Vagina (tissue), 2 donors: ENCODE measurements at regions not wholly inside any gene's neighbourhood (a gene's known extent, or its start where the extent isn't known, plus 50 kb on each side); places are given as distances from the start of the nearest gene placed in this dataset.

Experiments
- DNase-seq, 2 donors: peaks; one replicate each; pipeline ENCODE4 v3.0.0-alpha.2; 2017; ENCODE audit errors: extremely low spot score in 2 of 2
- H3K27ac ChIP-seq: fragments of 200-600 bp; sonication (generic); one replicate; pipeline ENCODE4 v1.5.1; 2019
- H3K27me3 ChIP-seq: fragments of 200-600 bp; sonication (generic); one replicate; pipeline ENCODE4 v1.5.1; 2019
- H3K36me3 ChIP-seq, 2 donors: fragments of 200-600 bp; sonication (generic); one replicate each; pipeline ENCODE4 v1.5.1; 2017 to 2019
- H3K4me1 ChIP-seq: fragments of 200-600 bp; sonication (generic); one replicate; pipeline ENCODE4 v1.5.1; 2019
- H3K4me3 ChIP-seq, 2 donors: fragments of 200-600 bp; sonication (generic); 1 replicate in 1 of 2; 2 replicates in 1 of 2; pipeline ENCODE4 v1.5.1; 2016 to 2019
- H3K9me3 ChIP-seq: fragments of 200-600 bp; sonication (generic); one replicate; pipeline ENCODE4 v1.5.1; 2019
- POLR2A ChIP-seq, 2 donors: fragments of 450-650 bp; IDR thresholded peaks; one replicate each; pipeline ENCODE4 v1.6.1; 2017; ENCODE audit warnings: antibody characterized with exemption in 2 of 2, mild to moderate bottlenecking in 2 of 2, moderate library complexity in 2 of 2
- POLR2AphosphoS5 ChIP-seq, 2 donors: sonication (generic); formaldehyde crosslinking; IDR thresholded peaks; one replicate each; pipeline ENCODE4 v1.9.0; 2017; ENCODE audit warnings: antibody characterized with exemption in 2 of 2, mild to moderate bottlenecking in 2 of 2, low read depth in 1 of 2; ENCODE audit not compliant: insufficient read depth in 1 of 2
- intact Hi-C: fragments of 100-400 bp; cut with DNase I; formaldehyde crosslinking; loops from one replicate; pipeline ENCODE4 v1.15.1; 2023
- TF ChIP-seq, protein P1 (sequence below), 3 experiments: fragments of 450-650 bp in 2 of 3; fragments of 200-600 bp in 1 of 3; sonication (generic) in 1 of 3; IDR thresholded peaks; one replicate each; pipeline ENCODE4 v1.5.1; 2017 to 2019; ENCODE audit warnings: antibody characterized with exemption in 3 of 3, mild to moderate bottlenecking in 2 of 3, moderate library complexity in 2 of 3

DNA sequence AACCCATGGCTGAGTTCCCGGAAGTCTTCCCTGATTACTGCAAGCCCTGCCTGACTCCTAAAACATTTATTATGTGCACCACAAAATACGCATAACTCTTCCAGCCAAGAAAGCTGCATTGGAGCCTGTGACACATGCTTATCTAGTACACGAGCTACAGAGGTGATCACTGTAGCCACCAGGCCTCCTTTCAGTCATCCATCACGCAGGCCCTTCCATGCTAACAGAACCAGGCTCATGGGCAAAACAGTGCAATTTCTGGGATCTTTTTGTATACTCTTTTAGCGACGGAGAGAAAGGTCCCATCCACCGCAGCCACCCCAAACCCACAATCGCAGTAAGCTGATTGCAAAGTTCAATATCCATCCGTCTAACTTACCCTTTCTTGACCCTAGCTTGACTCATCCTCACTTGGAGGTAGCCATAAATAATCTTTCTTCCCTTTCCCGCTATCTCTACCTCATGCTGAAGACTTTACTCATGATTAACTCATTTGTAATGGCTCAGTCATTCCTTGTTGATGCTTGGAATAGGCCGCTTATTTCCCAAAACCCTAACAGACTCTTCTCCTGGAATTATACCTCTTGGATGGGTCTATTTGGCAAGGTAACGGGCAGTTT, 1203.5 kb downstream of the TYW1 start:
- H3K4me3 ChIP-seq, result no peak overlapping the region
- H3K4me1 ChIP-seq, result no peaks in the 10 kb centered on the region
- H3K27ac ChIP-seq, result no peak overlapping the region
- H3K9me3 ChIP-seq, result no peaks in the 10 kb centered on the region
- no peak for DNase-seq
- H3K36me3 ChIP-seq, result no peaks in the 10 kb centered on the region
- intact Hi-C loops, result no loop called here
- TF ChIP-seq POLR2A (IDR thresholded peaks at IDR 0.05), result no peak
- TF ChIP-seq POLR2AphosphoS5 (IDR thresholded peaks at IDR 0.05; ENCODE audit: insufficient read depth in 1 of 2, low read depth in 1 of 2), result no peak
- TF ChIP-seq, protein P1, sequence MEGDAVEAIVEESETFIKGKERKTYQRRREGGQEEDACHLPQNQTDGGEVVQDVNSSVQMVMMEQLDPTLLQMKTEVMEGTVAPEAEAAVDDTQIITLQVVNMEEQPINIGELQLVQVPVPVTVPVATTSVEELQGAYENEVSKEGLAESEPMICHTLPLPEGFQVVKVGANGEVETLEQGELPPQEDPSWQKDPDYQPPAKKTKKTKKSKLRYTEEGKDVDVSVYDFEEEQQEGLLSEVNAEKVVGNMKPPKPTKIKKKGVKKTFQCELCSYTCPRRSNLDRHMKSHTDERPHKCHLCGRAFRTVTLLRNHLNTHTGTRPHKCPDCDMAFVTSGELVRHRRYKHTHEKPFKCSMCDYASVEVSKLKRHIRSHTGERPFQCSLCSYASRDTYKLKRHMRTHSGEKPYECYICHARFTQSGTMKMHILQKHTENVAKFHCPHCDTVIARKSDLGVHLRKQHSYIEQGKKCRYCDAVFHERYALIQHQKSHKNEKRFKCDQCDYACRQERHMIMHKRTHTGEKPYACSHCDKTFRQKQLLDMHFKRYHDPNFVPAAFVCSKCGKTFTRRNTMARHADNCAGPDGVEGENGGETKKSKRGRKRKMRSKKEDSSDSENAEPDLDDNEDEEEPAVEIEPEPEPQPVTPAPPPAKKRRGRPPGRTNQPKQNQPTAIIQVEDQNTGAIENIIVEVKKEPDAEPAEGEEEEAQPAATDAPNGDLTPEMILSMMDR (IDR thresholded peaks at IDR 0.05), result no peak
- no peaks in the 10 kb centered on the region for H3K27me3 ChIP-seq

DNA sequence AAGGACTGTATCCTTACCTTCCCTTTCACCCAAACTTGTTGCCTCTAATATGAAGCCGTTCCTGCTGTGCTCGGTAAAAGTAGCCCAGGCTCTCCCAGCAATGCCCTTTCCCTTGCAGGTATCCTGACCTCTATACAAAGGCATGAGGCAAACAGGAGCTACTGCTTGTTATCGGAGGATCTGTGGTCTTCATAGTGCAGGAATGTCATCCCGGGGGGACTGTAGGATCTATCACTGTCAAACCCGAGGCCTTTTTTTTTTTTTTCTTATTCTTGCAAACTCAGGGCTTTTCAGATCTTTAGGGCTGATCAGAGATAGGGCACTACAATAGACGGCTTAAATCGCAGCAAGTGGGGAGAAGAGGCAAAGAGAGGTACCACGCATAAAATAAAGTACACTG, 1206.6 kb downstream of the TYW1 start:
- Histone ChIP-seq H3K4me3 (no peak overlapping the region), H3K36me3 (no peaks in the 10 kb centered on the region), H3K9me3 (no peaks in the 10 kb centered on the region), H3K4me1 (no peaks in the 10 kb centered on the region), H3K27ac (no peak overlapping the region), H3K27me3 (no peaks in the 10 kb centered on the region)
- TF ChIP-seq POLR2AphosphoS5 (IDR thresholded peaks at IDR 0.05; ENCODE audit: insufficient read depth in 1 of 2, low read depth in 1 of 2) (no peak), POLR2A (IDR thresholded peaks at IDR 0.05) (no peak)
- TF ChIP-seq, protein P1 (IDR thresholded peaks at IDR 0.05), result no peak
- no peak for DNase-seq
- intact Hi-C loops, result no loop called here

DNA sequence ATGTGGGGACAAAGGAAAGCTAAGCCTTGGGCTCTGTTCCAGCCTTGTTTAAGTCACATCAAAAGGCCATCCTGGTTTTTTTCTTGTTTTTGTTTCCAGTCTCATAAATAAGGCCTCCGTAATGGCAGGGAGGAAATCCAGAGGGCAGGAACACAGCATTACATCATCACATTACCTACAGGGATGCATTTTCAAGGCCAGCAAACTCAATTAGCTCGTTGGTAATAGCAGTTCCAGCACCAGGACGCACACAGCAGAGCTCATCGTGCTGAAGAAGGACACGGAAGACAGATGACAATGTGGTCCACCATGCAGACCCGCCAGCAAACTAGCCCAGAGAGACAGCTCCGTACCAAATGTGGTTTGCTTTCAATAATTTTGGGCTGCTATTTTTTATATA, 1209.2 kb downstream of the TYW1 start:
- intact Hi-C loops, result no loop called here
- Histone ChIP-seq H3K4me3 (no peak overlapping the region), H3K27ac (no peak overlapping the region), H3K9me3 (no peaks in the 10 kb centered on the region), H3K27me3 (no peaks in the 10 kb centered on the region), H3K36me3 (no peaks in the 10 kb centered on the region), H3K4me1 (no peaks in the 10 kb centered on the region)
- TF ChIP-seq POLR2A (IDR thresholded peaks at IDR 0.05) (no peak), POLR2AphosphoS5 (IDR thresholded peaks at IDR 0.05; ENCODE audit: insufficient read depth in 1 of 2, low read depth in 1 of 2) (no peak)
- TF ChIP-seq, protein P1 (IDR thresholded peaks at IDR 0.05), result no peak
- no peak for DNase-seq

DNA sequence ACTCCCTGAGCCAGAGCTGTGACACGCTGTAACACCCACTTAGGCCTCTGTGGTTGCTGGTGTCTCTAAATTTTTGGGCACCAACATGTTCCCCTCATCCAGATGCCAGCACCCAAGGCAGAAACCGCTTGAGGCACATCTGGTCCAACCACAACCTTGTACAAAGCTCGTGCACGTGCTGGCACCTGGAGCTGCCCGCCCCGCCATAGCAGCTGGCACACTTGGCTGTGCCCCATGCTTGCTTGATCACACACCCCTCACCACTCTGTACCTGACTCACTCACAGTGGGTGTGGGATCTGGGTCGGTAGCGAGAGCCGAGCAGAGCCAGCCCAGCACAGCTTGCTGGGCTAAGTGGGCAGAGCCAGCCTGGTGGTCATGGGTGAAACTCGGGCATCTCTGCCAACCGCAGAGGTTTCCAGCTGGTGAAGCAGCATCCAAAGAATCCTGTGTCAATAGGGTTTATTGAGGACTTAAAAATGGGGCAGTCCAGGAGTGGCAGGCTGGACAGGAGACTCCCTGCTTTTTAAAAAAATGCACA, 1210.4 kb downstream of the TYW1 start:
- Histone ChIP-seq H3K27ac (no peak overlapping the region), H3K9me3 (no peaks in the 10 kb centered on the region), H3K36me3 (no peaks in the 10 kb centered on the region), H3K27me3 (no peaks in the 10 kb centered on the region), H3K4me3 (no peak overlapping the region), H3K4me1 (no peaks in the 10 kb centered on the region)
- intact Hi-C loops, result no loop called here
- TF ChIP-seq, protein P1 (IDR thresholded peaks at IDR 0.05), result no peak
- TF ChIP-seq POLR2AphosphoS5 (IDR thresholded peaks at IDR 0.05; ENCODE audit: insufficient read depth in 1 of 2, low read depth in 1 of 2), result no peak
- no peak for DNase-seq

DNA sequence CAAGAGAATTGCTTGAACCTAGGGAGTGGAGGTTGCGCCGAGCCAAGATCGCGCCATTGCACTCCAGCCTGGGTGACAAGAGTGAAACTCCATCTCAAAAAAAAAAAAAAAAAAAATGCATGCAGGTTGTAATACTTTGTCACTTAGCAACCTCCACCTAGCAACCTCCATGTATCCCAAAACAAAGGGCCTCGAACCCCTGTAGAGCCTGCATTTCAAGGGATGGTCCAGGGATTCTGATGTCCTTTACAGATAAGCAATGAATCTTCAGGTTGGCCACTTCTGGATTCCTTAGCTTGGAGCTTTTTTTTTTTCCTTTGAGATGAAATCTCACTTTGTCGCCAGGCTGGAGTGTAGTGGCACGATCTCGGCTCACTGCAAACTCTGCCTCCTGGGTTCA, 1211.0 kb downstream of the TYW1 start:
- Histone ChIP-seq H3K27me3 (no peaks in the 10 kb centered on the region), H3K4me1 (no peaks in the 10 kb centered on the region), H3K9me3 (no peaks in the 10 kb centered on the region), H3K27ac (no peak overlapping the region), H3K4me3 (no peak overlapping the region), H3K36me3 (no peaks in the 10 kb centered on the region)
- TF ChIP-seq, protein P1 (IDR thresholded peaks at IDR 0.05), result no peak
- TF ChIP-seq POLR2A (IDR thresholded peaks at IDR 0.05) (no peak), POLR2AphosphoS5 (IDR thresholded peaks at IDR 0.05; ENCODE audit: insufficient read depth in 1 of 2, low read depth in 1 of 2) (no peak)
- intact Hi-C loops, result no loop called here
- no peak for DNase-seq
